Suprapubic skin (tissue), 4 donors: ENCODE measurements at regions not wholly inside any gene's neighbourhood (a gene's known extent, or its start where the extent isn't known, plus 50 kb on each side); places are given as distances from the start of the nearest gene placed in this dataset.

Experiments
- DNase-seq, 2 donors: peaks; one replicate each; pipeline ENCODE4 v3.0.0-alpha.2; 2019; ENCODE audit warnings: low spot score in 2 of 2
- H3K27ac ChIP-seq: fragments of 200-600 bp; sonication (generic); one replicate; pipeline ENCODE4 v1.5.1; 2019
- H3K27me3 ChIP-seq: fragments of 200-600 bp; sonication (generic); one replicate; pipeline ENCODE4 v1.5.1; 2019
- H3K36me3 ChIP-seq: fragments of 200-600 bp; sonication (generic); one replicate; pipeline ENCODE4 v1.5.1; 2019
- H3K4me1 ChIP-seq: fragments of 200-600 bp; sonication (generic); one replicate; pipeline ENCODE4 v1.5.1; 2019
- H3K4me3 ChIP-seq: fragments of 200-600 bp; sonication (generic); one replicate; pipeline ENCODE4 v1.5.1; 2019; ENCODE audit warnings: mild to moderate bottlenecking
- H3K9me3 ChIP-seq: fragments of 200-600 bp; sonication (generic); one replicate; pipeline ENCODE4 v1.5.1; 2019
- EP300 ChIP-seq: sonication (generic); formaldehyde crosslinking; IDR thresholded peaks from one replicate; pipeline ENCODE4 v1.6.1; 2017; ENCODE audit warnings: antibody characterized with exemption
- POLR2A ChIP-seq, 2 donors: fragments of 450-650 bp; IDR thresholded peaks; one replicate each; pipeline ENCODE4 v1.6.1; 2017; ENCODE audit warnings: antibody characterized with exemption in 2 of 2, mild to moderate bottlenecking in 2 of 2, moderate library complexity in 2 of 2
- POLR2AphosphoS5 ChIP-seq, 3 donors: sonication (generic); formaldehyde crosslinking; IDR thresholded peaks; one replicate each; pipeline ENCODE4 v1.6.1; 2017; ENCODE audit warnings: antibody characterized with exemption in 3 of 3
- WGBS: methylation state at CpG from one replicate; pipeline ENCODE4 v1.1.5; 2018; 5-methylcytosine and 5-hydroxymethylcytosine counted together
- TF ChIP-seq, protein P1 (sequence below), 2 donors: fragments of 200-600 bp in 1 of 2; fragments of 450-650 bp in 1 of 2; sonication (generic) in 1 of 2; IDR thresholded peaks; one replicate each; pipeline ENCODE4 v1.5.1; 2016 to 2019; ENCODE audit warnings: antibody characterized with exemption in 2 of 2, mild to moderate bottlenecking in 1 of 2, moderate library complexity in 1 of 2

- TF ChIP-seq POLR2AphosphoS5 (IDR thresholded peaks at IDR 0.05) (no peak), POLR2A (IDR thresholded peaks at IDR 0.05) (no peak), EP300 (no peak)
- TF ChIP-seq, protein P1, sequence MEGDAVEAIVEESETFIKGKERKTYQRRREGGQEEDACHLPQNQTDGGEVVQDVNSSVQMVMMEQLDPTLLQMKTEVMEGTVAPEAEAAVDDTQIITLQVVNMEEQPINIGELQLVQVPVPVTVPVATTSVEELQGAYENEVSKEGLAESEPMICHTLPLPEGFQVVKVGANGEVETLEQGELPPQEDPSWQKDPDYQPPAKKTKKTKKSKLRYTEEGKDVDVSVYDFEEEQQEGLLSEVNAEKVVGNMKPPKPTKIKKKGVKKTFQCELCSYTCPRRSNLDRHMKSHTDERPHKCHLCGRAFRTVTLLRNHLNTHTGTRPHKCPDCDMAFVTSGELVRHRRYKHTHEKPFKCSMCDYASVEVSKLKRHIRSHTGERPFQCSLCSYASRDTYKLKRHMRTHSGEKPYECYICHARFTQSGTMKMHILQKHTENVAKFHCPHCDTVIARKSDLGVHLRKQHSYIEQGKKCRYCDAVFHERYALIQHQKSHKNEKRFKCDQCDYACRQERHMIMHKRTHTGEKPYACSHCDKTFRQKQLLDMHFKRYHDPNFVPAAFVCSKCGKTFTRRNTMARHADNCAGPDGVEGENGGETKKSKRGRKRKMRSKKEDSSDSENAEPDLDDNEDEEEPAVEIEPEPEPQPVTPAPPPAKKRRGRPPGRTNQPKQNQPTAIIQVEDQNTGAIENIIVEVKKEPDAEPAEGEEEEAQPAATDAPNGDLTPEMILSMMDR (IDR thresholded peaks at IDR 0.05): no peak
- Histone ChIP-seq H3K4me3 (no peak overlapping the region), H3K36me3 (no peaks in the 10 kb centered on the region), H3K4me1 (no peaks in the 10 kb centered on the region), H3K27me3 (peaks cover 8% of the 10 kb centered on the region), H3K27ac (no peak overlapping the region), H3K9me3 (no peaks in the 10 kb centered on the region)
- WGBS: 74% methylated on average over 3 of the region's 3 CpGs
- no peak for DNase-seq
Observed at GRCh38 chr6:133190912-133191311, 50.2 kb upstream of the EYA4 start.

GRCh38 chr6:133191323-133191722 lies 49.8 kb upstream of the EYA4 start:
- DNase-seq: no peak
- 20% methylated on average over 2 of the region's 2 CpGs for WGBS
- Histone ChIP-seq H3K4me1 (no peaks in the 10 kb centered on the region), H3K27ac (no peak overlapping the region), H3K4me3 (no peak overlapping the region), H3K27me3 (peaks cover 8% of the 10 kb centered on the region), H3K9me3 (no peaks in the 10 kb centered on the region), H3K36me3 (no peaks in the 10 kb centered on the region)
- TF ChIP-seq EP300: no peak
- no peak for TF ChIP-seq POLR2AphosphoS5 (IDR thresholded peaks at IDR 0.05)
- TF ChIP-seq, protein P1 (IDR thresholded peaks at IDR 0.05): no peak
- TF ChIP-seq POLR2A (IDR thresholded peaks at IDR 0.05): no peak
